GM23338 (cell line): ENCODE measurements at regions not wholly inside any gene's neighbourhood (a gene's known extent, or its start where the extent isn't known, plus 50 kb on each side); places are given as distances from the start of the nearest gene placed in this dataset.

ENCODE experiments used
- ATAC-seq: fragments of 200-7000 bp; cut with Tn5 transposase; 3 replicates; pipeline ENCODE4 v1.9.1; 2020
- DNase-seq: peaks from one replicate; pipeline ENCODE4 v3.0.0-alpha.2; 2015; ENCODE audit warnings: low spot score
- H2AFZ ChIP-seq: fragments of 200-600 bp; sonication (generic); 2 replicates; pipeline ENCODE4 v1.8.0; 2016; ENCODE audit warnings: antibody characterized with exemption, mild to moderate bottlenecking, moderate library complexity
- H3F3A ChIP-seq: fragments of 200-600 bp; sonication (generic); replicated peaks from 2 replicates; pipeline ENCODE4 v1.8.0; 2017; ENCODE audit warnings: antibody characterized with exemption, mixed run types, low read depth
- H3K27ac ChIP-seq: fragments of 200-600 bp; sonication (generic); 2 replicates; pipeline ENCODE4 v1.6.1; 2016; ENCODE audit warnings: low read depth
- H3K27me3 ChIP-seq: fragments of 200-600 bp; sonication (generic); 2 replicates; pipeline ENCODE4 v1.8.0; 2016; ENCODE audit warnings: mild to moderate bottlenecking, mixed run types, moderate library complexity; ENCODE audit not compliant: insufficient read depth
- H3K36me3 ChIP-seq: fragments of 200-600 bp; sonication (generic); 2 replicates; pipeline ENCODE4 v1.8.0; 2016; ENCODE audit warnings: mild to moderate bottlenecking; ENCODE audit not compliant: insufficient read depth
- H3K4me1 ChIP-seq: fragments of 200-600 bp; sonication (generic); 2 replicates; pipeline ENCODE4 v1.8.0; 2016; ENCODE audit warnings: mild to moderate bottlenecking, moderate library complexity; ENCODE audit not compliant: insufficient read depth
- H3K4me2 ChIP-seq: fragments of 200-600 bp; sonication (generic); 2 replicates; pipeline ENCODE4 v1.7.1; 2017; ENCODE audit warnings: mixed run types
- H3K4me3 ChIP-seq: fragments of 200-600 bp; sonication (generic); 2 replicates; pipeline ENCODE4 v1.6.1; 2016; ENCODE audit warnings: mixed run types
- H3K79me2 ChIP-seq: fragments of 200-600 bp; sonication (generic); replicated peaks from 2 replicates; pipeline ENCODE4 v1.8.0; 2017; ENCODE audit warnings: mild to moderate bottlenecking; ENCODE audit not compliant: insufficient read depth
- H3K9me2 ChIP-seq: fragments of 200-600 bp; sonication (generic); 2 replicates; pipeline ENCODE4 v1.8.0; 2017; ENCODE audit not compliant: insufficient read depth
- H4K20me1 ChIP-seq: fragments of 200-600 bp; sonication (generic); replicated peaks from 2 replicates; pipeline ENCODE4 v1.8.0; 2017; ENCODE audit warnings: mild to moderate bottlenecking; ENCODE audit not compliant: insufficient read depth
- H3K27ac Mint-ChIP-seq: 2 replicates; pipeline ENCODE4 v1.8.0; 2020; ENCODE audit warnings: inconsistent platforms, mild to moderate bottlenecking, moderate library complexity, mixed read lengths
- H3K27me3 Mint-ChIP-seq: 3 replicates; pipeline ENCODE4 v1.8.0; 2022; ENCODE audit warnings: low read depth, mild to moderate bottlenecking, moderate library complexity, mixed read lengths, inconsistent platforms; ENCODE audit not compliant: insufficient read depth, poor library complexity
- H3K36me3 Mint-ChIP-seq: 3 replicates; pipeline ENCODE4 v1.8.0; 2021; ENCODE audit warnings: low read depth, mild to moderate bottlenecking, inconsistent platforms, moderate library complexity, mixed read lengths
- H3K4me1 Mint-ChIP-seq: 3 replicates; pipeline ENCODE4 v1.8.0; 2020; ENCODE audit warnings: mild to moderate bottlenecking, inconsistent platforms, mixed read lengths
- H3K4me3 Mint-ChIP-seq: 3 replicates; pipeline ENCODE4 v1.8.0; 2021; ENCODE audit warnings: moderate library complexity, mild to moderate bottlenecking, inconsistent platforms, mixed read lengths
- H3K9me3 Mint-ChIP-seq: 3 replicates; pipeline ENCODE4 v1.8.0; 2020; ENCODE audit warnings: moderate library complexity, mild to moderate bottlenecking, inconsistent platforms, mixed read lengths
- CTCF ChIP-seq, 2 experiments: fragments of 200-600 bp in 1 of 2; sonication (generic) in 1 of 2; conservative IDR thresholded peaks; 2 replicates each; pipeline versions ENCODE4 v1.5.1 to v1.6.1; 2016 to 2017; ENCODE audit warnings: antibody characterized with exemption in 2 of 2, low read depth in 2 of 2, mild to moderate bottlenecking in 2 of 2, moderate library complexity in 1 of 2
- EZH2 ChIP-seq: fragments of 200-600 bp; sonication (generic); IDR thresholded peaks from one replicate; pipeline ENCODE4 v1.8.0; 2017; ENCODE audit warnings: antibody characterized with exemption, mild to moderate bottlenecking, low read depth; ENCODE audit not compliant: unreplicated experiment
- EZH2phosphoT487 ChIP-seq: fragments of 200-600 bp; sonication (generic); IDR thresholded peaks from one replicate; pipeline ENCODE4 v1.8.1; 2018; ENCODE audit warnings: antibody characterized with exemption; ENCODE audit not compliant: unreplicated experiment
- NANOG ChIP-seq: IDR thresholded peaks from 2 replicates; pipeline ENCODE4 v1.6.1; 2016; ENCODE audit warnings: antibody characterized with exemption, borderline replicate concordance
- STAT1 ChIP-seq: IDR thresholded peaks from one replicate; pipeline ENCODE4 v1.6.1; 2016; ENCODE audit warnings: antibody characterized with exemption; ENCODE audit not compliant: unreplicated experiment
- ZNF114 ChIP-seq: fragments of 250-450 bp; sonication (Bioruptor Pico); IDR thresholded peaks from 2 replicates; pipeline ENCODE4 v1.5.0; 2020; ENCODE audit warnings: mild to moderate bottlenecking, moderate library complexity

- DNase-seq: no peak
- no peak for ATAC-seq
- no peak for TF ChIP-seq EZH2phosphoT487
- TF ChIP-seq EZH2: no peak
- no peak for TF ChIP-seq NANOG
- no peak for TF ChIP-seq CTCF (conservative IDR thresholded peaks at IDR 0.05; ENCODE audit: low read depth in 2 of 2)
- TF ChIP-seq STAT1: no peak
- no peak for TF ChIP-seq ZNF114 (CRISPR knock-in tag)
- H3F3A ChIP-seq: no peaks in the 10 kb centered on the region
- H3K9me3 Mint-ChIP-seq: peaks cover 12% of the 10 kb centered on the region; the same call in 2 of the 3 replicates
- no peak overlapping the region for H3K4me2 ChIP-seq
- peaks cover 5% of the 10 kb centered on the region for H3K27me3 Mint-ChIP-seq
- H3K36me3 Mint-ChIP-seq: peaks cover 3% of the 10 kb centered on the region
- 0 out of 2 replicates have a peak, but pooled peaks cover 5% of the 10 kb centered on the region for H3K36me3 ChIP-seq
- H3K27ac Mint-ChIP-seq: no peak overlapping the region
- H4K20me1 ChIP-seq: no peaks in the 10 kb centered on the region
- no peak overlapping the region for H3K4me3 ChIP-seq
- H3K27me3 ChIP-seq: no peaks in the 10 kb centered on the region
- no peak overlapping the region for H3K4me3 Mint-ChIP-seq
- no peak overlapping the region for H3K27ac ChIP-seq
- no peaks in the 10 kb centered on the region for H3K4me1 ChIP-seq
- H2AFZ ChIP-seq: no peak overlapping the region
- no peaks in the 10 kb centered on the region for H3K79me2 ChIP-seq
- no peaks in the 10 kb centered on the region for H3K4me1 Mint-ChIP-seq
- H3K9me2 ChIP-seq: 0 out of 2 replicates have a peak, but pooled peaks cover 2% of the 10 kb centered on the region
Observed at GRCh38 chr5:82610686-82611085, 332.5 kb upstream of the RPS23 start.

- Histone ChIP-seq H3K4me2 (no peak overlapping the region), H3K27ac (no peak overlapping the region), H3F3A (no peaks in the 10 kb centered on the region), H3K79me2 (no peaks in the 10 kb centered on the region), H3K9me2 (0 out of 2 replicates have a peak, but pooled peaks cover 3% of the 10 kb centered on the region), H3K4me1 (peaks cover 16% of the 10 kb centered on the region), H2AFZ (no peak overlapping the region), H3K27me3 (no peaks in the 10 kb centered on the region), H3K36me3 (no peaks in the 10 kb centered on the region), H4K20me1 (no peaks in the 10 kb centered on the region), H3K4me3 (no peak overlapping the region)
- no peak for DNase-seq
- no peak for TF ChIP-seq NANOG
- H3K4me1 Mint-ChIP-seq: peaks cover 14% of the 10 kb centered on the region
- no peak for ATAC-seq
- no peak overlapping the region for H3K4me3 Mint-ChIP-seq
- peak overlapping the region; percentile 60; the same call in 1 of the 2 replicates for H3K27ac Mint-ChIP-seq
- peaks cover 1% of the 10 kb centered on the region for H3K27me3 Mint-ChIP-seq
- peaks cover 3% of the 10 kb centered on the region; the same call in 2 of the 3 replicates for H3K36me3 Mint-ChIP-seq
- H3K9me3 Mint-ChIP-seq: peaks cover 4% of the 10 kb centered on the region; the same call in 1 of the 3 replicates
Observed at GRCh38 chr5:82605441-82605973, 327.4 kb upstream of the RPS23 start.
